ENCODE measurements at regions not wholly inside any gene's neighbourhood (a gene's known extent, or its start where the extent isn't known, plus 50 kb on each side); places are given as distances from the start of the nearest gene placed in this dataset.

DNA sequence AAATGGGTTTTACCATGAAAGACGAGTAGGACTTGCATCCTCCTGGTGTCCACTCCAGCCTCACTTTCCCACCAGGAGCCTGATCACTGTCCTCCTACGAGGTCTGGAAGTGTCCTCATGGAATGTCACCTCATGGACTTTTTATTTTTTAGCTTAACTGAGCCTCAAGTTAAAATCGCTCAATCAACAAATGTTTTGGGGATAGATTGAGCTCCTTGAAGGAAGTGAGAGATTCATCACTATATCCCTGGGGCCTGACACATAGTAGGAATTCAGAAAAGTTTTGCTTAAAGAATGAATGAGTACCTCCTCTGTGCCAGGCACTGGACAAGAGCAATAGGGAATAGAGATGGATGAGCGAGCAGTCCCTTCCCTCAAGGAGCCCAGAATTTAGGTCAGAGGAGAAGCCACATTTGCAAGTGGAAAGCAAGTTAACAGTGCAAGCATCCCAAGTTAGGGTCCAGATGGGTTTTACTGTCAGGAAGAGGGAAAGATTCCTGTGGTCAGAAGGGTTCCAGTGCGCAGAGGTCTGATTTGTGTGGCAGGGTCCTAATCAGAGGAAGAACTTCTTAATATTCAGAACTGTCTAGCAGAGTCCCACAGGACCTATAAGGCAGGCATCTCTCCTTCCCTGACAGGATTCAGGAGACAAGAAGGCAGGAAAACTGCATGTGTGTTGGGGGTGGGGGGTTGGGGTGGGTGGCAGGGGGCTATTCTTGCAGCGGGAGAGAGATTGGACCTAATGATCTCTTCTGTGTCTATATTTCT lies 67.0 kb downstream of the MYCN start:
- Histone ChIP-seq H2AFZ (no peak overlapping the region), H3K4me1 (no peaks in the 10 kb centered on the region), H3K9me3 (ENCODE audit: control insufficient read depth, low read length) (no peaks in the 10 kb centered on the region), H3K36me3 (ENCODE audit: control insufficient read depth, insufficient read depth, low read length) (no peaks in the 10 kb centered on the region), H3K27ac (no peak overlapping the region), H3K4me2 (ENCODE audit: low read length) (no peak overlapping the region), H3K79me2 (no peaks in the 10 kb centered on the region), H3K4me3 (ENCODE audit: low read depth, low read length) (no peak overlapping the region), H3K27me3 (ENCODE audit: control insufficient read depth, insufficient read depth, low read length) (no peaks in the 10 kb centered on the region), H3K9ac (no peak overlapping the region)
- TF ChIP-seq, protein P1, sequence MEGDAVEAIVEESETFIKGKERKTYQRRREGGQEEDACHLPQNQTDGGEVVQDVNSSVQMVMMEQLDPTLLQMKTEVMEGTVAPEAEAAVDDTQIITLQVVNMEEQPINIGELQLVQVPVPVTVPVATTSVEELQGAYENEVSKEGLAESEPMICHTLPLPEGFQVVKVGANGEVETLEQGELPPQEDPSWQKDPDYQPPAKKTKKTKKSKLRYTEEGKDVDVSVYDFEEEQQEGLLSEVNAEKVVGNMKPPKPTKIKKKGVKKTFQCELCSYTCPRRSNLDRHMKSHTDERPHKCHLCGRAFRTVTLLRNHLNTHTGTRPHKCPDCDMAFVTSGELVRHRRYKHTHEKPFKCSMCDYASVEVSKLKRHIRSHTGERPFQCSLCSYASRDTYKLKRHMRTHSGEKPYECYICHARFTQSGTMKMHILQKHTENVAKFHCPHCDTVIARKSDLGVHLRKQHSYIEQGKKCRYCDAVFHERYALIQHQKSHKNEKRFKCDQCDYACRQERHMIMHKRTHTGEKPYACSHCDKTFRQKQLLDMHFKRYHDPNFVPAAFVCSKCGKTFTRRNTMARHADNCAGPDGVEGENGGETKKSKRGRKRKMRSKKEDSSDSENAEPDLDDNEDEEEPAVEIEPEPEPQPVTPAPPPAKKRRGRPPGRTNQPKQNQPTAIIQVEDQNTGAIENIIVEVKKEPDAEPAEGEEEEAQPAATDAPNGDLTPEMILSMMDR (IDR thresholded peaks at IDR 0.05): no peak

GRCh38 chr2:16006537-16007166 lies 66.3 kb downstream of the MYCN start:
- Histone ChIP-seq H3K36me3 (ENCODE audit: control insufficient read depth, insufficient read depth, low read length) (no peaks in the 10 kb centered on the region), H3K9ac (no peak overlapping the region), H3K27ac (no peak overlapping the region), H3K4me3 (ENCODE audit: low read depth, low read length) (no peak overlapping the region), H3K79me2 (no peaks in the 10 kb centered on the region), H2AFZ (no peak overlapping the region), H3K4me1 (no peaks in the 10 kb centered on the region), H3K9me3 (ENCODE audit: control insufficient read depth, low read length) (no peaks in the 10 kb centered on the region), H3K4me2 (ENCODE audit: low read length) (no peak overlapping the region), H3K27me3 (ENCODE audit: control insufficient read depth, insufficient read depth, low read length) (no peaks in the 10 kb centered on the region)
- TF ChIP-seq, protein P1 (IDR thresholded peaks at IDR 0.05): no peak

DNA sequence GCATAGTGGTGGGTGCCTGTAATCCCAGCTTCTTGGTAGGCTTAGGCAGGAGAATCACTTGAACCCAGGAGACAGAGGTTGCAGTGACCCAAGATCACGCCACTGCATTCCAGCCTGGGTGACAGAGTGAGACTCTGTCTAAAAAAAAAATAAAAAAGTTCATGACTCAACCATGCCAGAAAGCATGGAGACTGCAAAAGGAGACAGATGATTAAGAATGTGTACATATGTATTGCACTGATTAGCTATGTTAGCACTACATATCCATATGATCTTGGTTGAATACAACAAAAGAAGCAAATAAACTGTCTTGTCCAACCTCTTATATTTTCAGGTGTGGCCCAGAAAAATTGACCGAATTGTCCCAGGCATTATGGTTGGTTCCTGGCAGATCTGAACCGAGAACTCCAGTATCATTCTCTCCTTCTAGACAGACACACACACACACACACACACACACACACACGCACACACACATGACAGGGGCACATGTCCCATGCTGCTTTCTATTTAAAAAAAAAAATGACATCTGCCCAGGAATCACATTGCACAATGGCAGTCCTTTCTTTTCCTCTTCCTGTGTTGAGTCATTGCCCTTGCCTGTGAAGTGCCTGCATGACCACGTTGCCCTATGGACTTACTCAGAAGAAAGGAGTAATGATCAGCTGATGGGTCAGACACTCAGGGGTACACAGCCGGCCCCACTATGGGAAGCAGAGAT lies 65.6 kb downstream of the MYCN start:
- no peak overlapping the region for H2AFZ ChIP-seq
- no peaks in the 10 kb centered on the region for H3K36me3 ChIP-seq (ENCODE audit: control insufficient read depth, insufficient read depth, low read length)
- TF ChIP-seq, protein P1 (IDR thresholded peaks at IDR 0.05): no peak
- no peak overlapping the region for H3K4me3 ChIP-seq (ENCODE audit: low read depth, low read length)
- no peaks in the 10 kb centered on the region for H3K9me3 ChIP-seq (ENCODE audit: control insufficient read depth, low read length)
- no peaks in the 10 kb centered on the region for H3K27me3 ChIP-seq (ENCODE audit: control insufficient read depth, insufficient read depth, low read length)
- H3K4me2 ChIP-seq (ENCODE audit: low read length): no peak overlapping the region
- H3K79me2 ChIP-seq: no peaks in the 10 kb centered on the region
- H3K27ac ChIP-seq: no peak overlapping the region
- H3K4me1 ChIP-seq: no peaks in the 10 kb centered on the region
- no peak overlapping the region for H3K9ac ChIP-seq

- Histone ChIP-seq H3K9ac (no peak overlapping the region), H3K36me3 (ENCODE audit: control insufficient read depth, insufficient read depth, low read length) (no peaks in the 10 kb centered on the region), H3K27me3 (ENCODE audit: control insufficient read depth, insufficient read depth, low read length) (no peaks in the 10 kb centered on the region), H3K4me2 (ENCODE audit: low read length) (no peak overlapping the region), H3K4me3 (ENCODE audit: low read depth, low read length) (no peak overlapping the region), H3K4me1 (no peaks in the 10 kb centered on the region), H3K27ac (no peak overlapping the region), H3K9me3 (ENCODE audit: control insufficient read depth, low read length) (no peaks in the 10 kb centered on the region), H2AFZ (no peak overlapping the region), H3K79me2 (no peaks in the 10 kb centered on the region)
- TF ChIP-seq, protein P1 (IDR thresholded peaks at IDR 0.05): no peak
Observed at GRCh38 chr2:16005389-16005788, 65.0 kb downstream of the MYCN start.
